Gastrocnemius medialis (tissue), 4 donors: ENCODE measurements at regions not wholly inside any gene's neighbourhood (a gene's known extent, or its start where the extent isn't known, plus 50 kb on each side); places are given as distances from the start of the nearest gene placed in this dataset.

Source experiments
- POLR2A ChIP-seq, 2 donors: fragments of 450-650 bp; IDR thresholded peaks; one replicate each; pipeline ENCODE4 v1.6.1; 2017; ENCODE audit warnings: antibody characterized with exemption in 2 of 2, mild to moderate bottlenecking in 2 of 2, moderate library complexity in 2 of 2
- TF ChIP-seq, protein P1 (sequence below), 5 experiments: fragments of 450-650 bp in 3 of 5; fragments of 200-600 bp in 2 of 5; sonication (generic) in 2 of 5; IDR thresholded peaks in 4 of 5; conservative IDR thresholded peaks in 1 of 5; 1 replicate in 4 of 5; 2 replicates in 1 of 5; pipeline ENCODE4 v1.5.1; 2016 to 2019; ENCODE audit warnings: antibody characterized with exemption in 5 of 5, mild to moderate bottlenecking in 3 of 5, moderate library complexity in 3 of 5

DNA sequence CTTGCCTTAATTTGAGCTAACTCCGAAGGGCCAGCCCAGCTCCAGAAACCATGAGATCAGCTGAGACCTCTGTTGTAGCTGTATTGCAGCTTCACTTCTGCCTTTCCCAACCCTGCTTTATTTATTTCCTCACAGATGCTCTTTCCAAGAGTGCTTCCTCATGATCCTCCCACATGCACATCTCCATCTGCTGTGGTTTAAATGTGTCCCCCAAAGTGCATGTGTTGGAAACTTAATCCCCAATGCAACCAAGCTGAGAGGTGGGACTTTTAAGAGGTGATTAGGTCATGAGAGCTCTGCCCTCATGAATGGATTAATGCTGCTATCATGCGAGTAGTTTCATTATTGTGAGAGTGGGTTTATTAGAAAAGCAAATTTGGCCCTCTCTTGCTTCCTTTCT lies 164.4 kb upstream of the TAB2 start:
- TF ChIP-seq, protein P1, sequence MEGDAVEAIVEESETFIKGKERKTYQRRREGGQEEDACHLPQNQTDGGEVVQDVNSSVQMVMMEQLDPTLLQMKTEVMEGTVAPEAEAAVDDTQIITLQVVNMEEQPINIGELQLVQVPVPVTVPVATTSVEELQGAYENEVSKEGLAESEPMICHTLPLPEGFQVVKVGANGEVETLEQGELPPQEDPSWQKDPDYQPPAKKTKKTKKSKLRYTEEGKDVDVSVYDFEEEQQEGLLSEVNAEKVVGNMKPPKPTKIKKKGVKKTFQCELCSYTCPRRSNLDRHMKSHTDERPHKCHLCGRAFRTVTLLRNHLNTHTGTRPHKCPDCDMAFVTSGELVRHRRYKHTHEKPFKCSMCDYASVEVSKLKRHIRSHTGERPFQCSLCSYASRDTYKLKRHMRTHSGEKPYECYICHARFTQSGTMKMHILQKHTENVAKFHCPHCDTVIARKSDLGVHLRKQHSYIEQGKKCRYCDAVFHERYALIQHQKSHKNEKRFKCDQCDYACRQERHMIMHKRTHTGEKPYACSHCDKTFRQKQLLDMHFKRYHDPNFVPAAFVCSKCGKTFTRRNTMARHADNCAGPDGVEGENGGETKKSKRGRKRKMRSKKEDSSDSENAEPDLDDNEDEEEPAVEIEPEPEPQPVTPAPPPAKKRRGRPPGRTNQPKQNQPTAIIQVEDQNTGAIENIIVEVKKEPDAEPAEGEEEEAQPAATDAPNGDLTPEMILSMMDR (IDR thresholded peaks at IDR 0.05 in 4 of 5, conservative IDR thresholded peaks at IDR 0.05 in 1 of 5) = no peak
- TF ChIP-seq POLR2A (IDR thresholded peaks at IDR 0.05) = no peak
